ENCODE measurements at regions not wholly inside any gene's neighbourhood (a gene's known extent, or its start where the extent isn't known, plus 50 kb on each side); places are given as distances from the start of the nearest gene placed in this dataset.
"Not testable (repeated sequence)": the region's sequence is repeated elsewhere in the genome, so short reads cannot be mapped to it uniquely, and the experiment has no call there.

DNA sequence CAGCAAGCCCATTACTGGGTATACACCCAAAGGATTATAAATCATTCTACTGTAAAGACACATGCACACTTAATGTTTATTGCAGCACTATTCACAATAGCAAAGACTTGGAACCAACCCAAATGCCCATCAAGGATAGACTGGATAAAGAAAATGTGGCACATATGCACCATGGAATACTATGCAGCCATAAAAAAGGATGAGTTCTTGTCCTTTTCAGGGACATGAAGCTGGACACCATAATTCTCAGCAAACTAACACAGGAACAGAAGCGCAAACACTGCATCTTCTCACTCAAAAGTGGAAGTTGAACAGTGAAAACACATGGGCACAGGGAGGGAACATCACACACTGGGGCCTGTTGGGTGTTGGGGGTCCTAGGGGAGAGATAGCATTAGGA lies 154.5 kb downstream of the PYDC2 start:
- not testable (repeated sequence) for H3K36me3 ChIP-seq (ENCODE audit: insufficient read depth, low read length); H3K9me3 ChIP-seq (ENCODE audit: control insufficient read depth, insufficient read depth, low read length); H3K4me1 ChIP-seq (ENCODE audit: insufficient read depth, low read length); H3K9ac ChIP-seq (ENCODE audit: low read depth, low read length)

DNA sequence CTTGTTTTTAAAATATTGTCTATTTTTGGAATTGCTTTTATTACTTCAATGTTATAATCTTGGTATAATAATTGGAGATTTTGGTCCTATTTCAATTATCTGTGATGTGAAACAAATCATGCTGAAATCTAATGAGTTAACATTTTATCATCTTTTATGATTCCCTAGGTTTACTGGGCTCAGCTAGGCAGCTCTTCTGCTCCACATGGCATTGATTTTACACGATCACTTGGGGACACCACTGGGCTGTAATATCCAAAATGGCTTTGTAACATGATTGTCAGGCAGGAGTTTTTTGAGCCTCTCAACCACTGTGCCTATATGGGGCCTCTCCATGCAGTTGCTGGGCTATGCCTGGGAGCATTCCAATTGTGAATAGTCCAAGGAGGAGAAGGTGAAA lies 163.3 kb downstream of the PYDC2 start:
- Histone ChIP-seq H3K9me3 (ENCODE audit: control insufficient read depth, insufficient read depth, low read length) (no peaks in the 10 kb centered on the region), H3K36me3 (ENCODE audit: insufficient read depth, low read length) (no peaks in the 10 kb centered on the region), H3K4me1 (ENCODE audit: insufficient read depth, low read length) (peaks cover 9% of the 10 kb centered on the region; the same call in 1 of the 2 replicates), H3K9ac (ENCODE audit: low read depth, low read length) (no peak overlapping the region)

- Histone ChIP-seq H3K9ac (ENCODE audit: low read depth, low read length) (no peak overlapping the region), H3K4me1 (ENCODE audit: insufficient read depth, low read length) (peaks cover 9% of the 10 kb centered on the region; the same call in 1 of the 2 replicates), H3K36me3 (ENCODE audit: insufficient read depth, low read length) (no peaks in the 10 kb centered on the region), H3K9me3 (ENCODE audit: control insufficient read depth, insufficient read depth, low read length) (no peaks in the 10 kb centered on the region)
Measured at GRCh38 chr3:191627064-191627463, 166.1 kb downstream of the PYDC2 start.

DNA sequence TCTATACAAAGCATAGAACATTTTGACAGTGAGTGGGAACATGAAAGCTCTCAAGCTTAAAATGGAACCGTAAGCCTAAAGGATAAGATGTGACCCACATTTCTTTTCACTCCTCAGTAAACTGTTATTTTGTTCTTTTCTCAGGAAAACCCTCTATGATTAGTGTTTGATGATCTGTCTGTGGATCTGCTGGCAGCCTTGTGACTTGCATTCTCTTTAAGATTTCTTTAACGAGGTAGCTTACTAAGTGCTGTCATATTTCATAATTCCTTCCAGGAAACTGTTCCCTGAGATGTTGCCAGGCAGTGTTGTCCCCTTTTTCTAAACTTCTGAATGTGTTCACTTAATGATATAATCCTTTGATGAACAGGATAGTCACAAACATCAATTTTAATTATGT lies 167.6 kb downstream of the PYDC2 start:
- Histone ChIP-seq H3K36me3 (ENCODE audit: insufficient read depth, low read length) (no peaks in the 10 kb centered on the region), H3K9ac (ENCODE audit: low read depth, low read length) (no peak overlapping the region), H3K9me3 (ENCODE audit: control insufficient read depth, insufficient read depth, low read length) (no peaks in the 10 kb centered on the region), H3K4me1 (ENCODE audit: insufficient read depth, low read length) (peaks cover 9% of the 10 kb centered on the region; the same call in 1 of the 2 replicates)

DNA sequence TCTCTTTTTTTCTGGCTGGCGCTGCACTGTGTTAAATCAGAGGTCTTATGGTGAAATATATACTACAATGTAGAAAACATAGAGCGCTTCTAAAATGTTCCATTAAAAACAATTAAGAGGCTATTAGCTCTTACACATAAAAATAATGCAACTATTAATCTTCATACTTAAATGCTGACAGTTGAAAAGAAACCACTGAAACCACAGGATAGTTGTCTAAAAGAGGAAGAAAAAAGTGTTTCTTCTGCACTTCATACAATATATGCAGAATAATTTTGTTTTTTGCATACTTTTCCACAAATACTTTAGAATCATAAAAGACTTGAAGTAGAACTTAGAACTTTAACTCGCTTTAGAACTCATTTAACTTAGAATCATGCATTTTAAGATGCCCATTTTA lies 170.5 kb downstream of the PYDC2 start:
- no peaks in the 10 kb centered on the region for H3K9me3 ChIP-seq (ENCODE audit: control insufficient read depth, insufficient read depth, low read length)
- no peaks in the 10 kb centered on the region for H3K36me3 ChIP-seq (ENCODE audit: insufficient read depth, low read length)
- no peak overlapping the region for H3K9ac ChIP-seq (ENCODE audit: low read depth, low read length)
- peaks cover 9% of the 10 kb centered on the region; the same call in 1 of the 2 replicates for H3K4me1 ChIP-seq (ENCODE audit: insufficient read depth, low read length)

- Histone ChIP-seq H3K4me1 (ENCODE audit: insufficient read depth, low read length) (no peaks in the 10 kb centered on the region), H3K9ac (ENCODE audit: low read depth, low read length) (no peak overlapping the region), H3K36me3 (ENCODE audit: insufficient read depth, low read length) (no peaks in the 10 kb centered on the region), H3K9me3 (ENCODE audit: control insufficient read depth, insufficient read depth, low read length) (no peaks in the 10 kb centered on the region)
Measured at GRCh38 chr3:191634902-191635301, 173.9 kb downstream of the PYDC2 start.

- H3K9ac ChIP-seq (ENCODE audit: low read depth, low read length), result no peak overlapping the region
Measured at GRCh38 chr3:191637611-191638010, 176.6 kb downstream of the PYDC2 start.

GRCh38 chr3:191641789-191642188 lies 180.8 kb downstream of the PYDC2 start:
- no peaks in the 10 kb centered on the region for H3K4me1 ChIP-seq (ENCODE audit: insufficient read depth, low read length)
- no peaks in the 10 kb centered on the region for H3K36me3 ChIP-seq (ENCODE audit: insufficient read depth, low read length)
- peaks cover 3% of the 10 kb centered on the region; the same call in 1 of the 2 replicates for H3K9me3 ChIP-seq (ENCODE audit: control insufficient read depth, insufficient read depth, low read length)

More at GRCh38 chr3:191637611-191638010, 176.6 kb downstream of the PYDC2 start:
- Histone ChIP-seq H3K36me3 (ENCODE audit: insufficient read depth, low read length) (no peaks in the 10 kb centered on the region), H3K4me1 (ENCODE audit: insufficient read depth, low read length) (no peaks in the 10 kb centered on the region), H3K9me3 (ENCODE audit: control insufficient read depth, insufficient read depth, low read length) (no peaks in the 10 kb centered on the region)

DNA sequence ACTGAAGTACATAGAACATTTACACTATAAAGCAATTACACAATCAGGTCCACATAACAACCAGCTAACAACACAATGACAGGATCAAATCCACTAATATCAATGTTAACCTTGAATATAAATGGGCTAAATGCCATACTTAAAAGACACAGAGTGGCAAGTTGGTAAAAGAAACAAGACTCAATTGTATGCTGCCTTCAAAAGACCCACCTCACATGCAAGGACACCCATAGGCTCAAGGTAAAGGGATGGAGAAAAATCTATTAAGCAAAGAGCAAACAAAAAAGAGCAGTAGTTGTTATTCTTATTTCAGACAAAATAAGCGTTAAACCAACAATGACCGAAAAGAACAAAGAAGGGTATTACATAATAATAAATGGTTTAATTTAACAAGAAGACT lies 183.3 kb downstream of the PYDC2 start:
- no peak overlapping the region for H3K9ac ChIP-seq (ENCODE audit: low read depth, low read length)
- peaks cover 7% of the 10 kb centered on the region; the same call in 1 of the 2 replicates for H3K9me3 ChIP-seq (ENCODE audit: control insufficient read depth, insufficient read depth, low read length)

More at GRCh38 chr3:191641789-191642188, 180.8 kb downstream of the PYDC2 start:
- no peak overlapping the region for H3K9ac ChIP-seq (ENCODE audit: low read depth, low read length)

DNA sequence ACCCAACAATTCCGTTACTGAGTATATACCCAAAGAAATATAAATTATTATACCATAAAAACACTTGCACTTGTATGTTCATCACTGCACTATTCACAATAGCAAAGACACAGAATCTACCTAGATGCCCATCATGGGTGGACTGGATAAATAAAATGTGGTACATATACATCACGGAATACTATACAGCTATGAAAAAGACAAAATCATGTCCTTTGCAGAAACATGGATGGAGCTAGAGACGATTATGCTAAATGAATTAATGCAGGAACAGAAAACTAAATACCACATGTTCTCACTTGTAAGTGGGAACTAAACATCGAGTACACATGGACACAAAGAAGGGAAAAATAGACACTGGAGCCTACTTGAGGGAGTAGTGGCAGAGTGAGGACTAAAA lies 185.3 kb downstream of the PYDC2 start:
- H3K9me3 ChIP-seq (ENCODE audit: control insufficient read depth, insufficient read depth, low read length), result peaks cover 14% of the 10 kb centered on the region; the same call in 1 of the 2 replicates
- no peaks in the 10 kb centered on the region for H3K4me1 ChIP-seq (ENCODE audit: insufficient read depth, low read length)
- H3K36me3 ChIP-seq (ENCODE audit: insufficient read depth, low read length), result no peaks in the 10 kb centered on the region
- H3K9ac ChIP-seq (ENCODE audit: low read depth, low read length), result no peak overlapping the region

More for the DNA sequence above, 183.3 kb downstream of the PYDC2 start:
- Histone ChIP-seq H3K36me3 (ENCODE audit: insufficient read depth, low read length) (no peaks in the 10 kb centered on the region), H3K4me1 (ENCODE audit: insufficient read depth, low read length) (no peaks in the 10 kb centered on the region)

DNA sequence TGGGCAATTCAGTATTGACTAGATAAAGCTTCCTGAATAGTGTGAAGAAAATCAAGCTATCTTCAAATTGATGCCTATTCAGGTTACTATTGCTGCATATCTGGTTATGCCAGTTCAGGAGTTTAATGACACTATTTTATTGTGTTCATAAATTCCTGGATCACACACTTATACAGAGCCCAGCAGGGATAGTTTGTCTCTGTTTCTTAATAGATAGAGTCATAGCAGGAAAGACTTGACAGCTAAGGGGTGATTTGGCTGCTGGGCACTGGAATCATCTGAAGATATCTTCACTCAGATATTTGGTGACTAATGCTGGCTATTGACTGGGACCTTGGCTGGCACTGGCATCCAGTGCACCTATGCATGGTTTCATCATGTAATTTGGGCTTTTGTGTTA lies 187.8 kb downstream of the PYDC2 start:
- peaks cover 20% of the 10 kb centered on the region for H3K9me3 ChIP-seq (ENCODE audit: control insufficient read depth, insufficient read depth, low read length)
- no peaks in the 10 kb centered on the region for H3K36me3 ChIP-seq (ENCODE audit: insufficient read depth, low read length)
- no peak overlapping the region for H3K9ac ChIP-seq (ENCODE audit: low read depth, low read length)
- no peaks in the 10 kb centered on the region for H3K4me1 ChIP-seq (ENCODE audit: insufficient read depth, low read length)

DNA sequence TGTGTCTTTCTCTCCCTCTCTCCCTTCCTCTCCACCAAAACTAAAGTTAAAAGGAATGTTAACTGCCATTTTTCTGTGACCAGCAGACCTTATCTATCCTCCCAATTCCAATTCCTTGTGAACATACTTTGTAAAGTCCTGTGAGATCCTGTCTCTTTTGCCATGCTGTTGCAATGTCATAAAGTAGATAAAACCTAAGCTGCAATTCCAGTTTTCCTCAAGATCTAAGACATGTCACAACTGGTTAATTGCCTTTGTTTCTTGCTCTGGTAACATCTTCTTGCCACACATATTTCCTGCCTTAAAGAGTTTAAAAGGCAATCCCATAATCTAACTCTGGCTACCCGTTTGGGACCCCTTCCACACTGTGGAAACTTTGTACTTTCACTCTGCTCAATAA lies 188.7 kb downstream of the PYDC2 start:
- H3K9ac ChIP-seq (ENCODE audit: low read depth, low read length), result no peak overlapping the region
- no peaks in the 10 kb centered on the region for H3K4me1 ChIP-seq (ENCODE audit: insufficient read depth, low read length)
- no peaks in the 10 kb centered on the region for H3K36me3 ChIP-seq (ENCODE audit: insufficient read depth, low read length)
- H3K9me3 ChIP-seq (ENCODE audit: control insufficient read depth, insufficient read depth, low read length), result peaks cover 20% of the 10 kb centered on the region

DNA sequence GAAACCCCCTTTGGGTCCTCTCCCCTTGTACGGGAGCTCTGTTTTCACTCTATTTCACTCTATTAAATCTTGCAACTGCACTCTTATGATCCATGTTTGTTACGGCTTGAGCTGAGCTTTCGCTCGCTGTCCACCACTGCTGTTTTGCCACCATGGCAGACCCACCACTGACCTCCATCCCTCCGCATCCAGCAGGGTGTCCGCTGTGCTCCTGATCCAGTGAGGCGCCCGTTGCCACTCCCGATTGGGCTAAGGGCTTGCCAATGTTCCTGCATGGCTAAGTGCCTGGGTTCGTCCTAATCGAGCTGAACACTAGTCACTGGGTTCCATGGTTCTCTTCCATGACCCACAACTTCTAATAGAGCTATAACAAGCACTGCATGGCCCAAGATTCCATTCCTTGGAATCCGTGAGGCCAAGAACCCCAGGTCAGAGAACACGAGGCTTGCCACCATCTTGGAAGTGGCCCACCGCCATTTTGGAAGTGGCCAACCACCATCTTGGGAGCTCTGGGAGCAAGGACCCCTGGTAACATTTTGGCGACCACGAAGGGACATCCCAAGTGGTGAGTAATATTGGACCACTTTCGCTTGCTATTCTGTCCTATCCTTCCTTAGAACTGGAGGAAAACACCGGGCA lies 197.9 kb downstream of the PYDC2 start:
- not testable (repeated sequence) for H3K36me3 ChIP-seq (ENCODE audit: insufficient read depth, low read length); H3K9ac ChIP-seq (ENCODE audit: low read depth, low read length); H3K4me1 ChIP-seq (ENCODE audit: insufficient read depth, low read length); H3K9me3 ChIP-seq (ENCODE audit: control insufficient read depth, insufficient read depth, low read length)

DNA sequence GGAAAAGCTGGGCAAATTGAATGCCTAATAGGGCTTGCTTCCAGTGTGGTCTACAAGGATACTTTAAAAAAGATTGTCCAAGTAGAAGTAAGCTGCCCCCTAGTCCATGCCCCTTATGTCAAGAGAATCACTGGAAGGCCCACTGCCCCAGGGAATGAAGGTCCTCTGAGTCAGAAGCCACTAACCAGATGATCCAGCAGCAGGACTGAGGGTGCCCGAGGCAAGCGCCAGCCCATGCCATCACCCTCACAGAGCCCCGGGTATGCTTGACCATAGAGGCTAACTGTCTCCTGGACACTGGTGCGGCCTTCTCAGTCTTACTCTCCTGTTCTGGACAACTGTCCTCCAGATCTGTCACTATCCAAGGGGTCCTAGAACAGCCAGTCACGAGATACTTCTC lies 201.2 kb downstream of the PYDC2 start:
- H3K9ac ChIP-seq (ENCODE audit: low read depth, low read length); H3K36me3 ChIP-seq (ENCODE audit: insufficient read depth, low read length); H3K9me3 ChIP-seq (ENCODE audit: control insufficient read depth, insufficient read depth, low read length); H3K4me1 ChIP-seq (ENCODE audit: insufficient read depth, low read length): not testable (repeated sequence)

DNA sequence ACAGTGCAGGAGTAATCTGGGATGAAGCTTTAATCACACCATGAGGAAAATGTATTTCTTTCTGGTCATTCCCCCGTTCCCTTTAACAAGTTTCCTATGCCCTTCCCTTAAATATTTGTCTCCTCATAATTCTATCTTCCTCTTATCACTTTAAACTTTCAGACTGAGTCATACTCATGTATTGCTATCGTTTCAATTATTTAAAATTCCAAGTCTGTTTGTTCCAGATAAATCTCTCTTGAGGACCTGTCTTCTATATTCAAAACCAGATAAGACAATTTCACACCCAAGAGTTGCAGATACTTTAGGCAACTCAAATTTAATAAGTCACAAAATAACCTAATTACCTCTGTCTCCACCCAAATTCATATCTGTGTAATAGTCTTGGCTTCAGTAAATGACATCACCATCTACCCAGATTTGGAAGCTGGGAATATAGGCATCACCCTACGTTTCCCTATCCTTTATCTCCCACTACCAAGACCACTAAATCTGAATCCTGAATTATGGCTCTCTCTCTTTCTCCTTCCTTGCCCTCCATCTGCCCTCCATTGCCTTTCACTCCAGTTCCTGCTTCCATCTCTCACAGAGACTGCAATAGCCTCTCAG lies 220.1 kb downstream of the PYDC2 start:
- Histone ChIP-seq H3K9me3 (ENCODE audit: control insufficient read depth, insufficient read depth, low read length) (no peaks in the 10 kb centered on the region; the same call in none of the 2 replicates), H3K36me3 (ENCODE audit: insufficient read depth, low read length) (no peaks in the 10 kb centered on the region), H3K9ac (ENCODE audit: low read depth, low read length) (no peak overlapping the region), H3K4me1 (ENCODE audit: insufficient read depth, low read length) (no peaks in the 10 kb centered on the region)

All from ES-I3 (cell line).